NCI-H524 treated with DMSO at 0.1 percent for 48 hours (cell line): ENCODE measurements at regions not wholly inside any gene's neighbourhood (a gene's known extent, or its start where the extent isn't known, plus 50 kb on each side); places are given as distances from the start of the nearest gene placed in this dataset.

Experiments
- DNase-seq: peaks from one replicate; lab custom pipeline; 2025; lab: John Stamatoyannopoulos, UW

GRCh38 chr3:176794406-176794805 is 402.9 kb downstream of the TBL1XR1 start:
- peak; percentile 48 for DNase-seq

DNA sequence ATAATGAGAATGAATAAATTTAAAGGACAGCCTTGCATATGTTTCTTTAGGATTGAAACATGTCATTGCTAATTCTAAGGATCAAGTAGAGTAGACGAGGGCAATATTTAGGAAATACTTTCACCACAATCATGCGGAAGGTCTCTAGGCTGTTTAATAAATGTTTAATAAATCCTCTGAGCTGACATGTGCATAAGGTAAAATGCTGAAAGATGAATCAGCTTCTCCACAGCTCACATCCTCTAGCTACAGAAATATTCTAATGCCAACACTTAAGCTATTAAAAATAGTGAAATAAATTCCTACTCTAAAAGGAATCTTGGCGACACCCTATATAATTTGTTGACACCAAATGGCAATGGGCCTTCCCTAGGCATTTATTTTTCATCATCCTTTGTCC is 407.3 kb downstream of the TBL1XR1 start:
- DNase-seq = no peak

DNA sequence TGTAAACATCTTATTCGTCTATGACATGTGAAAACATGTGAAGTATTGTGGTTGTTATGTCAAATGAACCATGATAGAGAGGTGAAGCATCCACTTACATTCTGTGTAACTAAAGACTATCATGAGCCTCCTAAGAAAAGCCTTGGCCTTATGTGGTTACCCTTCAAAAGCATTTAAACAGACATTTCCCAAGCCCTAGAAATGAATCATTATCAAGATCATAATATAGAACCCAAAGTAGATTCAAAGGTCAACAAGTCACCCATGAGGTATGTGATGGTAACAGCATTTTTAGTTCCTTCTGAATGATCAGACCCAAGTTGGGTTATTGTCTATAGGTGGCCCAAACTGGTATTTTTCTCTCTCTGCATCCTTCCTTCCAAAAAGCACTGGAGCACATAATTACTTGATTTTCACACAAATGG is 408.0 kb downstream of the TBL1XR1 start:
- DNase-seq = no peak

DNA sequence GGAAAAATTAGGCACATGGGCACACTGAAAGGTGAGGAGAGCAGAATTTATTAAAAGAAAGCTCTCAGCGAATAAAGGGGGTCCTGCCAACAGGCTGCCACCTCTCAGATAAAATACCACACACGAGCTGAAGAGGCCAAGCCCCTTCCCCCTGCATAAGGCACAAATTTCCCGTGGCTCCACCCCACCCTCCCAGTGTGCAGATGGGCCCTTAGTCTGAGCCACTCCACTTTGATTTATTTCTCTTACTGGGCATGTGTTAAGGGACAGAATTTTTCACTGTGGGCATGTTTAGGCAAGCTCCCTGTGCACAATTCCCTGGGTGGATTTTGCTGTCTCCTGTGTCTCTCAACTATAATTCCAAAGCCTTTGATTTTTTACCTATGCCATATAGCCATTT is 409.8 kb downstream of the TBL1XR1 start:
- peak; percentile 56 for DNase-seq

GRCh38 chr3:176785171-176785570 is 412.1 kb downstream of the TBL1XR1 start:
- no peak for DNase-seq

DNA sequence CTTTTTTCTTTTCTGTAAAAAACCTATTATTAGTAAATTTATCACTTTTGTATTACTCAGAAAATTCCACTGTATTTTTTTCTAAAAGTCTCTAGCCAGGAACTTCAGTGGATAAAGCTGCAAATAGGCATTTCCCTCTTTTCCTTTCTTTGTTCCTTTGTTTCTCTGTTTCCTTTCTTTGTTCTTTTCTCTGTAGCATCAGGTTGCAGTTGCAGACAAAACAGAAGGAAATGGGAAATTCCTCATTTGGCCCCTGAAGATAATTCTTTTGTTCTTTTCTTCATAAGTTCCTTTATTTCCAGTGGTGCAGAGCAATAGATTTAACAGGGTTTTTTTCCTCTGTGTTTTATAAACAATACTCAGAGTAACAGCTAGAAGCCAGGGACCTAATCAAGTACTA is 416.5 kb downstream of the TBL1XR1 start:
- DNase-seq = no peak

GRCh38 chr3:176776622-176777175 is 420.6 kb downstream of the TBL1XR1 start:
- no peak for DNase-seq

- no peak for DNase-seq
These were observed 427.6 kb downstream of the TBL1XR1 start for GRCh38 chr3:176769547-176770190.

- no peak for DNase-seq
These were observed 429.9 kb downstream of the TBL1XR1 start for GRCh38 chr3:176767385-176767784.

DNA sequence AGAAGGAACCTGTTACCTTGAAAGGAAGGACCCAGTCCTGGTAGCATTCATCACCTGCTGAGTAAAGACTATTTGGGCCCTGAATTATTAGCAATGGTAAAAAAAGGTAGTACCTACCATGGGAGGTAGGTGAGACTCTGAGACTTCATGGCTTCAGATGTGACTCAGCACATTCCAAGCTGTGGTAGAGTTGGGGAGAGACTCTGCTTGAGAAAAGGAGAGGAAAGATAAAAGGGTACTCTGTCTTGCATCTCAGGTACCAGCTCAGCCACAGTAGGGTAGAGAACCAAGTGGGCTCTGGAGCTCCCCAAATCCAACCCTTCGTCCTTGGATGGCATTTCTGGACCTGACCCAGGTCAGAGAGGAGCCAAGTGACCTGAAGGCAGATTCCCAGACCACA is 430.4 kb downstream of the TBL1XR1 start:
- no peak for DNase-seq

DNA sequence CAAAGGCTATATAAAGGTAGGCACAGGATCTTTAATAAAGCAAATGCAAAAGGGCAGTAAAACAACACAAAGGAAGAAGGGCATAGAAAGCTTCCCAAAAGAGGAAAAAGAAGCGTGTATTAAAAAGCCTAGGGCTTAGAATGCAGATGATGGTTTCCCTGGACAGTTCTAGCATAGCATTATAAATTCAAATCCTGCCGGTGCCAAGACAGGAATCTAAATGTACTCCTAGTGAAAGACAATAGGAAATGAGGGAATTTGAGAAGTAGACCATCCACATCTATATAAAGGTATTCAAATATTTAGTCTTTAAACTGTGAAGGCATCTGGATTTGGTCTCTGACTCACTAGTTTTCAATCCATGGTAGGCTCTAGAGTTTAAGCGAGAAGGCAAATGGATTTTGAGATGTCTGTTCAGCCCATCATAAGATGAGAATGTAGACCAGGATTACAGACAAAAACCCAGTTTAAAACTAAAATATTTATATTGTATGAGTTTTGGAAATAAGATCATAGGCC is 431.8 kb downstream of the TBL1XR1 start:
- no peak for DNase-seq

GRCh38 chr3:176759815-176760506 is 437.3 kb downstream of the TBL1XR1 start:
- no peak for DNase-seq

GRCh38 chr3:176757429-176757828 is 439.9 kb downstream of the TBL1XR1 start:
- DNase-seq = no peak

- no peak for DNase-seq
These were observed 441.3 kb downstream of the TBL1XR1 start for GRCh38 chr3:176755977-176756376.

DNA sequence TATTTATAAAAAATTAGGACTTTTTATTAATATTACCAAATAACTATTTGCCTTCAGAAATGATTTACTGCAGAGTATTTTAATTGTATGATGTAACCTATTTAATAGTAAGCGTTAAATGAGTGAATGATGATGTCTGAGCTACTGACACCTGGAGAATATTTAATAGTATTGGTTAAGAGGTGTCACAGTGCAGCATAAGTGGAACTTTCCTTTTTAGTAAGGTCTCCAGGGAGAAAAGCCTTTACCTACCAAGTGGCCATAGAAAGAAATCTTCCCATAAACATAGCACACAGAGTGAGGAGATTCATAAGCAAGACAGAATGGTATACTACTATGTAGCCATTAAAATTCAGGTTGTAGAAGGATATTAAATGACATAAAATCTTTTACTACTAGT is 441.7 kb downstream of the TBL1XR1 start:
- DNase-seq = no peak

- no peak for DNase-seq
These were observed 455.6 kb downstream of the TBL1XR1 start for GRCh38 chr3:176741664-176742047.

GRCh38 chr3:176740906-176741663 is 456.2 kb downstream of the TBL1XR1 start:
- no peak for DNase-seq

DNA sequence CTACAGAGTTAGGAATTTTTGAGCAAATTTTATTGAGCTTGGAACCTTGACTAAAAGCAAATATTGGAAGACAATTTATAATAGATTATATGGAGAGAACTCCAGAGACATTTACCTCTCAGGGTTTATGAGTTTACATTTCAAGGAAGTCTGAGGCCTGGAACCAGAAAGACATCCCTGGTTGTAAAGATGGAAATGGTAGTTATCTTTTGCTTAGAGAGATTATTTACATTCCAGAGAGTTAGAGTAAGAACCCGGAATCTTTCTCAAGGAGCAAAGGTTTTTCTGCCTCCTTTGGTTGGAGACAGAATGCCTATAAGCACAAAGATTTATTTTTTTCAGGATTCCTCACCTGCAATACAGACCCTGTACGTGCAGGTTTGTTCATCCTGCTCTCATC is 458.1 kb downstream of the TBL1XR1 start:
- no peak for DNase-seq

GRCh38 chr3:176737480-176738110 is 459.7 kb downstream of the TBL1XR1 start:
- no peak for DNase-seq

GRCh38 chr3:176734146-176734545 is 463.1 kb downstream of the TBL1XR1 start:
- DNase-seq = no peak

DNA sequence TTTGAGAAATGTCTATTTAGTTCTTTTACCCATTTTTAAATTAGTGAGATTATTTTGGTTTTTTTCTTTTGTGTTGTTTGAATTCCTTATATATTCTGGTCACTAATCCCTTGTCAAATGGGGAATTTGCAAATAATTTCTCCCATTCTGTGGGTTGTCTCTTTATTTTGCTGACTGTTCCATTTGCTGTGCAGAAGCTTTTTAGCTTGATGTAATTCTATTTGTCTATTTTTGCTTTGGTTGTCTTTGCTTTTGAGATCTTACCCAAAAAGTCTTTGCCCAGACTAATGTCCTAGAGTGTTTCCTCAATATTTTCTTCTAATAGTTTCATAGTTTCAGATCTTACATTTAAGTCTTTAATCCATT is 472.9 kb downstream of the TBL1XR1 start:
- DNase-seq = no peak

GRCh38 chr3:176723758-176724393 is 473.4 kb downstream of the TBL1XR1 start:
- no peak for DNase-seq
